Natural killer cell (primary cell): ENCODE measurements at regions not wholly inside any gene's neighbourhood (a gene's known extent, or its start where the extent isn't known, plus 50 kb on each side); places are given as distances from the start of the nearest gene placed in this dataset.

Source experiments
- ATAC-seq, 3 donors: fragments of 150-1000 bp in 2 of 3; fragments of 200-7000 bp in 1 of 3; cut with Tn5 transposase; 1 replicate in 1 of 3; 2 replicates in 2 of 3; pipeline ENCODE4 v1.10.0; 2021; ENCODE audit warnings: mild to moderate bottlenecking in 2 of 3, moderate library complexity in 2 of 3
- DNase-seq, 2 donors: peaks; one replicate each; pipeline versions ENCODE4 v3.0.0 to v3.0.0-alpha.2; 2013 to 2021; ENCODE audit warnings: mixed read lengths in 1 of 2
- H3K27ac ChIP-seq: one replicate; pipeline ENCODE4 v1.5.1; 2013; ENCODE audit warnings: mild to moderate bottlenecking, low read length
- H3K27me3 ChIP-seq: one replicate; pipeline ENCODE4 v1.6.1; 2013; ENCODE audit warnings: low read length; ENCODE audit not compliant: control insufficient read depth, insufficient read depth
- H3K36me3 ChIP-seq: one replicate; pipeline ENCODE4 v1.6.1; 2013; ENCODE audit warnings: low read length; ENCODE audit not compliant: control insufficient read depth, insufficient read depth
- H3K4me1 ChIP-seq: one replicate; pipeline ENCODE4 v1.6.1; 2013; ENCODE audit warnings: low read length; ENCODE audit not compliant: control insufficient read depth, insufficient read depth
- H3K4me3 ChIP-seq: one replicate; pipeline ENCODE4 v1.5.1; 2013; ENCODE audit warnings: low read length
- H3K9me3 ChIP-seq: one replicate; pipeline ENCODE4 v1.6.1; 2013; ENCODE audit warnings: low read length; ENCODE audit not compliant: control insufficient read depth, insufficient read depth
- H3K27ac Mint-ChIP-seq, 2 donors: one replicate each; pipeline ENCODE4 v1.8.0; 2022; ENCODE audit warnings: mild to moderate bottlenecking in 2 of 2, mixed read lengths in 2 of 2, moderate library complexity in 1 of 2
- H3K27me3 Mint-ChIP-seq, 2 donors: one replicate each; pipeline ENCODE4 v1.8.0; 2022; ENCODE audit warnings: low read depth in 2 of 2, mixed read lengths in 2 of 2
- H3K36me3 Mint-ChIP-seq: one replicate; pipeline ENCODE4 v1.8.0; 2022; ENCODE audit warnings: mixed read lengths
- H3K4me1 Mint-ChIP-seq, 2 donors: one replicate each; pipeline ENCODE4 v1.8.0; 2022; ENCODE audit warnings: mixed read lengths in 2 of 2
- H3K4me3 Mint-ChIP-seq: one replicate; pipeline ENCODE4 v1.8.0; 2022; ENCODE audit warnings: mild to moderate bottlenecking, moderate library complexity, mixed read lengths
- H3K9me3 Mint-ChIP-seq, 2 donors: one replicate each; pipeline ENCODE4 v1.8.0; 2022; ENCODE audit warnings: mixed read lengths in 2 of 2
- CTCF ChIP-seq: fragments of 200-600 bp; IDR thresholded peaks from one replicate; pipeline ENCODE4 v1.8.0; 2022; ENCODE audit warnings: antibody characterized with exemption
- WGBS: methylation state at CpG from one replicate; pipeline ENCODE4 v1.1.7; 2013; ENCODE audit warnings: missing lambda C conversion rate; ENCODE audit not compliant: insufficient coverage; 5-methylcytosine and 5-hydroxymethylcytosine counted together
- intact Hi-C: fragments of 100-400 bp; cut with micrococcal nuclease; formaldehyde crosslinking; loops from one replicate; pipeline ENCODE4 v1.14.2; 2022

GRCh38 chr11:31986201-31986889, 104.5 kb upstream of the RCN1 start:
- Histone ChIP-seq H3K36me3 (no peaks in the 10 kb centered on the region), H3K4me3 (no peak overlapping the region), H3K4me1 (peaks cover 2% of the 10 kb centered on the region), H3K27ac (no peak overlapping the region), H3K27me3 (peaks cover 16% of the 10 kb centered on the region), H3K9me3 (no peaks in the 10 kb centered on the region)
- H3K27ac Mint-ChIP-seq = no peak overlapping the region
- no peaks in the 10 kb centered on the region for H3K36me3 Mint-ChIP-seq
- no peak overlapping the region for H3K4me3 Mint-ChIP-seq
- WGBS = 83% methylated on average over 10 of the region's 10 CpGs
- H3K27me3 Mint-ChIP-seq = peaks cover 48 to 64% of the 10 kb centered on the region in 2 donors
- intact Hi-C loops = no loop called here
- ATAC-seq (no peak), DNase-seq (no peak)
- no peaks in the 10 kb centered on the region for H3K9me3 Mint-ChIP-seq
- no peak for TF ChIP-seq CTCF
- H3K4me1 Mint-ChIP-seq = no peaks in the 10 kb centered on the region

- Histone ChIP-seq H3K4me1 (no peaks in the 10 kb centered on the region), H3K4me3 (no peak overlapping the region), H3K27ac (no peak overlapping the region), H3K36me3 (no peaks in the 10 kb centered on the region), H3K9me3 (no peaks in the 10 kb centered on the region), H3K27me3 (peaks cover 5% of the 10 kb centered on the region)
- Mint-ChIP-seq H3K4me3 (no peak overlapping the region), H3K4me1 (no peaks in the 10 kb centered on the region), H3K27ac (no peak overlapping the region), H3K36me3 (no peaks in the 10 kb centered on the region), H3K9me3 (peaks cover 3 to 4% of the 10 kb centered on the region in 2 donors), H3K27me3 (peaks cover 40 to 57% of the 10 kb centered on the region in 2 donors)
- TF ChIP-seq CTCF = no peak
- no peak for ATAC-seq
- DNase-seq = no peak
- WGBS = no CpG with 5 or more reads among the region's 1 CpG
- intact Hi-C loops = no loop called here
Measured at GRCh38 chr11:31981457-31981856, 109.4 kb upstream of the RCN1 start.

GRCh38 chr11:31977343-31977742, 113.5 kb upstream of the RCN1 start:
- Histone ChIP-seq H3K4me1 (no peaks in the 10 kb centered on the region), H3K36me3 (no peaks in the 10 kb centered on the region), H3K9me3 (no peaks in the 10 kb centered on the region), H3K4me3 (no peak overlapping the region), H3K27me3 (peaks cover 2% of the 10 kb centered on the region), H3K27ac (no peak overlapping the region)
- peaks cover 3 to 4% of the 10 kb centered on the region in 2 donors for H3K9me3 Mint-ChIP-seq
- TF ChIP-seq CTCF = no peak
- H3K36me3 Mint-ChIP-seq = no peaks in the 10 kb centered on the region
- no peak overlapping the region for H3K27ac Mint-ChIP-seq
- H3K4me1 Mint-ChIP-seq = no peaks in the 10 kb centered on the region
- H3K4me3 Mint-ChIP-seq = no peak overlapping the region
- peaks cover 34 to 55% of the 10 kb centered on the region in 2 donors for H3K27me3 Mint-ChIP-seq
- DNase-seq (no peak), ATAC-seq (no peak)
- WGBS = 58% methylated on average over 4 of the region's 4 CpGs
- intact Hi-C loops = no loop called here
